ENCODE measurements at regions not wholly inside any gene's neighbourhood (a gene's known extent, or its start where the extent isn't known, plus 50 kb on each side); places are given as distances from the start of the nearest gene placed in this dataset.

GRCh38 chr5:68698025-68698940 is 395.5 kb upstream of the SLC30A5 start:
- no peaks in the 10 kb centered on the region for H3K36me3 ChIP-seq (ENCODE audit: control insufficient read depth, insufficient read depth, low read length)
- intact Hi-C loops (cut with micrococcal nuclease; ENCODE audit: unreplicated experiment) (no loop called here), in situ Hi-C loops (cut with HindIII; ENCODE audit: low pct_unique_long_range_greater_than_20kb, low sequenced_read_pairs) (no loop called here)
- DNase-seq (ENCODE audit: low read depth, low spot score), result no peak
- no peak overlapping the region for H3K4me3 ChIP-seq (ENCODE audit: low read depth in 2 of 2, low read length in 2 of 2)
- no TSS peak for BruUV-seq (replicated peaks)
- CTCF ChIA-PET, result no interaction called here
- H3K27me3 ChIP-seq (ENCODE audit: control insufficient read depth, insufficient read depth, low read length), result no peaks in the 10 kb centered on the region
- TF ChIP-seq, protein P1, sequence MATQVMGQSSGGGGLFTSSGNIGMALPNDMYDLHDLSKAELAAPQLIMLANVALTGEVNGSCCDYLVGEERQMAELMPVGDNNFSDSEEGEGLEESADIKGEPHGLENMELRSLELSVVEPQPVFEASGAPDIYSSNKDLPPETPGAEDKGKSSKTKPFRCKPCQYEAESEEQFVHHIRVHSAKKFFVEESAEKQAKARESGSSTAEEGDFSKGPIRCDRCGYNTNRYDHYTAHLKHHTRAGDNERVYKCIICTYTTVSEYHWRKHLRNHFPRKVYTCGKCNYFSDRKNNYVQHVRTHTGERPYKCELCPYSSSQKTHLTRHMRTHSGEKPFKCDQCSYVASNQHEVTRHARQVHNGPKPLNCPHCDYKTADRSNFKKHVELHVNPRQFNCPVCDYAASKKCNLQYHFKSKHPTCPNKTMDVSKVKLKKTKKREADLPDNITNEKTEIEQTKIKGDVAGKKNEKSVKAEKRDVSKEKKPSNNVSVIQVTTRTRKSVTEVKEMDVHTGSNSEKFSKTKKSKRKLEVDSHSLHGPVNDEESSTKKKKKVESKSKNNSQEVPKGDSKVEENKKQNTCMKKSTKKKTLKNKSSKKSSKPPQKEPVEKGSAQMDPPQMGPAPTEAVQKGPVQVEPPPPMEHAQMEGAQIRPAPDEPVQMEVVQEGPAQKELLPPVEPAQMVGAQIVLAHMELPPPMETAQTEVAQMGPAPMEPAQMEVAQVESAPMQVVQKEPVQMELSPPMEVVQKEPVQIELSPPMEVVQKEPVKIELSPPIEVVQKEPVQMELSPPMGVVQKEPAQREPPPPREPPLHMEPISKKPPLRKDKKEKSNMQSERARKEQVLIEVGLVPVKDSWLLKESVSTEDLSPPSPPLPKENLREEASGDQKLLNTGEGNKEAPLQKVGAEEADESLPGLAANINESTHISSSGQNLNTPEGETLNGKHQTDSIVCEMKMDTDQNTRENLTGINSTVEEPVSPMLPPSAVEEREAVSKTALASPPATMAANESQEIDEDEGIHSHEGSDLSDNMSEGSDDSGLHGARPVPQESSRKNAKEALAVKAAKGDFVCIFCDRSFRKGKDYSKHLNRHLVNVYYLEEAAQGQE (IDR thresholded peaks at IDR 0.05; ENCODE audit: insufficient read depth in 1 of 2, low read depth in 2 of 2, low read length in 1 of 2), result no peak
- TF ChIP-seq, protein P2, sequence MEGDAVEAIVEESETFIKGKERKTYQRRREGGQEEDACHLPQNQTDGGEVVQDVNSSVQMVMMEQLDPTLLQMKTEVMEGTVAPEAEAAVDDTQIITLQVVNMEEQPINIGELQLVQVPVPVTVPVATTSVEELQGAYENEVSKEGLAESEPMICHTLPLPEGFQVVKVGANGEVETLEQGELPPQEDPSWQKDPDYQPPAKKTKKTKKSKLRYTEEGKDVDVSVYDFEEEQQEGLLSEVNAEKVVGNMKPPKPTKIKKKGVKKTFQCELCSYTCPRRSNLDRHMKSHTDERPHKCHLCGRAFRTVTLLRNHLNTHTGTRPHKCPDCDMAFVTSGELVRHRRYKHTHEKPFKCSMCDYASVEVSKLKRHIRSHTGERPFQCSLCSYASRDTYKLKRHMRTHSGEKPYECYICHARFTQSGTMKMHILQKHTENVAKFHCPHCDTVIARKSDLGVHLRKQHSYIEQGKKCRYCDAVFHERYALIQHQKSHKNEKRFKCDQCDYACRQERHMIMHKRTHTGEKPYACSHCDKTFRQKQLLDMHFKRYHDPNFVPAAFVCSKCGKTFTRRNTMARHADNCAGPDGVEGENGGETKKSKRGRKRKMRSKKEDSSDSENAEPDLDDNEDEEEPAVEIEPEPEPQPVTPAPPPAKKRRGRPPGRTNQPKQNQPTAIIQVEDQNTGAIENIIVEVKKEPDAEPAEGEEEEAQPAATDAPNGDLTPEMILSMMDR (IDR thresholded peaks at IDR 0.05), result no peak
- no peak for TF ChIP-seq SIN3A (IDR thresholded peaks at IDR 0.05; ENCODE audit: borderline replicate concordance, insufficient read depth, low read depth, low read length)
- TF ChIP-seq TCF7L2 (IDR thresholded peaks at IDR 0.05; ENCODE audit: low read depth, low read length), result no peak
- no peak for TF ChIP-seq POLR2AphosphoS5 (IDR thresholded peaks at IDR 0.05; ENCODE audit: low read depth, low read length)
- no peak for ATAC-seq
- no peak overlapping the region for H3K27ac ChIP-seq (ENCODE audit: low read length)
- no peaks in the 10 kb centered on the region for H3K4me1 ChIP-seq (ENCODE audit: control insufficient read depth, insufficient read depth, low read length)
- POLR2A ChIA-PET, result no interaction called here
- H3K9me3 ChIP-seq (ENCODE audit: control insufficient read depth, insufficient read depth, low read depth, low read length), result no peaks in the 10 kb centered on the region

DNA sequence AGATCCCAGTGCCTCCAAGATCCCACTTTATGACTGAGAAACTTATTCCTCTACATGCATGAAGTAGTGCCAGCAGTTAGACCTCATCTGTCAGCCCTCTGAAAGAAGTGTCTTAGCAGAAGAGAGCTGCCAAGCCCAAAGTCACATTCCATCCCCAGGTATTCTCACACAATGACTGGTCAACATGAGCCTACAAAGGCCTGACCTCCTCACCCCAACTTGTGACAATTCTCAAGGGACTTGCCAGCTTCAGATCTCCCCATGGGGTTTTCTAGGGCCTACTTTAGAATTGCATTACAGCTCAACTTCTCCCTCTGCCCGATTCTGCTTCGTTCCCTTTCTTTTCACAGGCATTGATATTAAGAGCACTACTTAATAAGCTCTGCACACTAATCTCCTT is 393.8 kb upstream of the SLC30A5 start:
- no peaks in the 10 kb centered on the region for H3K4me1 ChIP-seq (ENCODE audit: control insufficient read depth, insufficient read depth, low read length)
- POLR2A ChIA-PET, result no interaction called here
- no peak overlapping the region for H3K4me3 ChIP-seq (ENCODE audit: low read depth in 2 of 2, low read length in 2 of 2)
- ATAC-seq, result no peak
- intact Hi-C loops (cut with micrococcal nuclease; ENCODE audit: unreplicated experiment) (no loop called here), in situ Hi-C loops (cut with HindIII; ENCODE audit: low pct_unique_long_range_greater_than_20kb, low sequenced_read_pairs) (no loop called here)
- no peak for DNase-seq (ENCODE audit: low read depth, low spot score)
- no peaks in the 10 kb centered on the region for H3K36me3 ChIP-seq (ENCODE audit: control insufficient read depth, insufficient read depth, low read length)
- no peak overlapping the region for H3K27ac ChIP-seq (ENCODE audit: low read length)
- TF ChIP-seq, protein P2 (IDR thresholded peaks at IDR 0.05), result no peak
- no peak for TF ChIP-seq TCF7L2 (IDR thresholded peaks at IDR 0.05; ENCODE audit: low read depth, low read length)
- no peak for TF ChIP-seq SIN3A (IDR thresholded peaks at IDR 0.05; ENCODE audit: borderline replicate concordance, insufficient read depth, low read depth, low read length)
- TF ChIP-seq POLR2AphosphoS5 (IDR thresholded peaks at IDR 0.05; ENCODE audit: low read depth, low read length), result no peak
- TF ChIP-seq, protein P1 (IDR thresholded peaks at IDR 0.05; ENCODE audit: insufficient read depth in 1 of 2, low read depth in 2 of 2, low read length in 1 of 2), result no peak
- CTCF ChIA-PET, result no interaction called here
- no peaks in the 10 kb centered on the region for H3K27me3 ChIP-seq (ENCODE audit: control insufficient read depth, insufficient read depth, low read length)
- H3K9me3 ChIP-seq (ENCODE audit: control insufficient read depth, insufficient read depth, low read depth, low read length), result no peaks in the 10 kb centered on the region
- BruUV-seq (replicated peaks), result no TSS peak
